Inflammatory macrophage (primary cell): ENCODE measurements at regions not wholly inside any gene's neighbourhood (a gene's known extent, or its start where the extent isn't known, plus 50 kb on each side); places are given as distances from the start of the nearest gene placed in this dataset.
A peak's percentile ranks its signal among the peaks of the same experiment; 100 is the strongest.

Experiments used
- DNase-seq, 2 donors: peaks; one replicate each; pipeline ENCODE4 v3.0.0-alpha.2; 2020 to 2022

DNA sequence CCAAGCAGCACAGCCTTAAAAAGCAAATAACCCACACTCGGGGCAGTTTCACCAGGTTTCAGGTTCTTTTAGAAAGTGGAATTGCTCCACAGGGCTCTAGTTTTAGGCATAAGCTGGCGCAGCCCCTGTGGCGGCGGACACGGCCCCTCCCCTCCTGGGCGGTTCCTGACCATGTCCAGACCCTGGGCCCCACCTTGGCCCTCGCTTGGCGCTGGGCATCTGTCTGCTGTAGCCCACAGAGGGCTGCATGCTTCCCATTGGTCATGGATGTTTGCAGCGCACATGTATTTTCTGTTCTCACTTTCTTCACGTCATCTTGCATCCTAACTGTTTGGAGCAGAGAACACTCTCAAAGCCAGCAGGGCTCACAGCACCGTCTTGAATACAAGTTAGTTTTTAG, 244.3 kb downstream of the BRD1 start:
- DNase-seq = no peak

DNA sequence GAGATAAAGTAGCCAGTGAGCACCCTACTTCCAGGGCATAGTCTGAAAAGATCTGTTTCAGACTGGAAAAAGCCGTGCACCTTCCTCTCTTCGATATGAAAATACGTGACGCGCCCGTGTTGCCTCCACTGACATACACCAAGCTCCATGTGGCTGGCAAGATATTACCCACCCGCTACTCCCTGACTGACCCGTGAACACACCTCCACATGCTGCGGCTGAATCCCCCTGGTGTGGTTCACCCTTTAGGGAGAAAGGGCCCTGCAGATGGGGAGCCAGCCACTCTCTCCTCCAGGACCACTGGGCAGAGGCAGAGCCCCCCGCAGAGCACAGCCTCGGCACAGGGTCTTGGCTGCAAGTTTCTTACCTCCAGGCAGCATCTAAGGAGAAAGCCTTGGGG, 245.0 kb downstream of the BRD1 start:
- no peak for DNase-seq

DNA sequence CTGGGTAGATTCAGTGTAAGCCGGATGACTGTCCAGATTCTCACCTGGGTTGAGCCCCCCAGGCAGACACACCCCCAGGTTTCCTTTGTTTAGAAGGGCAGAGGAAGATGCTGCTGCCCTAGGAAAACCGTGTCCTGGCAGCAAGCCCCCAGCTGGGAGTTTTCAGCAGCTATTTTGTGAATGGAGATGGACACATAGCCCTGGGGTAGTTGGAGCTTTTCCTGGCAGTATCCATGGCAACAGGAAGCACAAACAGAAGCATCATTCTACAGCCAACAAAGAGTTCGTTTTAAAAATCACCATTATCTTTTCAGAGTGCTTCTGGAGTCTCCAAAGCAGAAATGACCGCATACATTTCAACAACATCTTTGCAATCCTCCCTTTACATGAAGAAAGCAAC, 245.5 kb downstream of the BRD1 start:
- DNase-seq = no peak

DNA sequence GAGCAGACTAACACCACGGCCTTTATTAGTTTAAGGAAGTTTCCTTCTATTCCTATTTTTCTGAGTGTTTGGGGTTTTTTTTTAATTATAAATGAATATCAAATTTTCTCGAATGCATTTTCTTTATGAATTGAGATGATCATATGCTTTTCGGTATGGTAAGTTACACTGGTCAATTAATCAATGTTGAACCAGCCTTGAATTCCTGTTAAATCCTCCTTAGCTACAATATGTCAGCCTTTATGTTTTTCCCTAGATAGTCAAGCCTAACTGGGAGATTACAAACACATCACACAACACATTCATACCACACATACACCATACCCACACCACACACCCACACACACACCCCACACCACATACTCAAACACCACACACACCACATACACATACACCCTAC, 247.6 kb downstream of the BRD1 start:
- DNase-seq = no peak

DNA sequence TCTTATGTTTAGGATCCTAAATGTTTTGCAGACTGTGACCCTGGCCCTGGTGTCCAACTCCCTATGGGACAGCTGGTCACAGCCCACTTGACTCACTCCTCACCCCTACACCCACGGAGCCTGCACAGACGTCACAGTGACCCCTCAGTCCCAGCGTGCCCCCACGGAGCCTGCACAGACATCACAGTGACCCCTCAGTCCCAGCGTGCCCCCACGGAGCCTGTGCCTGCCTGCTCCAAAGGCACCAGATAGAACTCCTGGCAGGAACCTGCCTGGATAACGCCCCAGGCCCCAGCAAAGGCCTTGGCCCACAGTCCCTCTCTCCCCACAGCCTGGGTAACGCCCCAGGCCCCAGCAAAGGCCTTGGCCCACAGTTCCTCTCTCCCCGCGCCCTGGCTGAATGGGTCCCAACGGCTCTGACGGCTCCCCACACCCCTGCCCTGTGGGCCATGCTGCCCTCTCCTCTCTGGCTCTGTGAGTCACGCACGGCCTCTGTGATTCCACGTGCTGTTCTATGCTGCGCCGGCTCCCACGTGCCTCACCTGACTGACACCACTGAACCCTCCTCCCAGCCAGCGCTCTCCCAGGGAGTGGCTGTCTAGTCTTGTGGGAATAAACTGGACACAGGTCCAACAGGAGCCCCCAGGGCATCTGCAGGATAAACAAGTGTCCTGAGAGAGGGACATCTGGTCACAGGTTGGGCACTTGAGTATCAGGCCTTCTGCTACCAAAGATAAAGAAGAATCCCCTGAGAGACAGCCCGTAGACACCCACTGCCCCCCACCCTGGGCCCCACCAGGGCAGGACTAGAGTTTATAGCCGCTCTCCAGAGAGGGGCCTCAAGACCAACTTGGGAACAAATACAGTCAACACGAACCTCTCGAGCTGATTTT, 250.3 kb downstream of the BRD1 start:
- DNase-seq = no peak

DNA sequence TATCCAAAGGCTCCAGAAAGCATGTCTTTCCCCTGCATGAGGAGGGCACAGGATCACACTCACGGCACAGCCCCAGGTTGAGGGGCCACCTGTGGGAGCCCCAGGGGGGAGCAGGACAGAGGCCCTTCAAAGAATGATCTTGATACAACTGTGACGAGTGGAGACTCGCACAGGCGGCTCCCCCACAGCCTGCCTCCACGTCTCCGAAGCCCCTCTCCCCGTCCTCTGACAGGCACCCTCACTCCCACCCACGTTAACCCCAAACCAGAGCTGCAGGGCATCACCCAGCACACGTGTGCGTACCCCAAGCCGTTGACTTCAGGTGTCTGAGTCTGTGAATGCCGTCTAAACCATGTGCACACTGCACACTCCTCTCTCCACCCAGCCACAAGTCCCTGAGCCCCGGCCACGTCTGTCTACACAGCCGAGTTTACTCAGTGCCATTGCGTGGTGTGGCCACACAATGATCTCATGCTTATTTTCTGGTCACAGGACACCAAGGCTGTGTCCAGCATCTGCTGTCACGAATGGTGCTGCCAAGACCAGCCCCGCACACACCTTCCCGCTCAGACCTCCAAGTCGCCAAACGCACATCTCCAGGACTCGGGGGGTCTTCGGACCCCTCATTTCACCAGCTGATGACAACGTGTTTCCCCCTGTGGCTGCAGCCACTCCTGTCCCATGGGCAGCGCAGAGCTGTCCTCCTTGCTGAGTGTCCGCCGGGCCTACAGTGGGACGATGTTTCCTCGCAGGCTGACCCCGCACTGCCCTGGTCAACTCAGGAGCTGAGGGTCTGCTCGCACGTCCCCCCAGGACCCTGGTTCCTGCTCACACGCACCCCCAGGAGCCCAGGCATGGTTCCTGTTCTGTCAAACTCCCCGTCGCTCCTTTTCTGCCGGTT, 251.2 kb downstream of the BRD1 start:
- DNase-seq = peak in 1 of 2 donors; percentile 20

DNA sequence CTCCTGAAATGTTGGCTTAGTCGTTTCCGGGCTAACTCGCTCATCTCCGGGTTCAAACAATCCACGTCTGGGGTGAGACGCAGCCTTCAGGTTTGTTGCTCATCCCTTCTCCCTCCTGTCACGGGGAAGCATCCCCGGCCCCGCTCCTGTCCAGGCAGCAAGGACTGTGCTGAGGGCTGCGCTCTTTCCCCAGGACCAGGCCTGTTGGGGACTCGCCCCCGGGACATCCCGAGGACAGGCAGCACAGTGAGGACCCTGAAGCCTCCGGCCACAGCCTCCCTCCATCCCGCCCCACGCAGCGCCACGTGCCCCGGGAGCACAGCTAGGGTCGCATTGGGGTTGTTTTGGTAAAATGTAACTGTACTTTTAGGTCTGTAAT, 252.0 kb downstream of the BRD1 start:
- DNase-seq = no peak

DNA sequence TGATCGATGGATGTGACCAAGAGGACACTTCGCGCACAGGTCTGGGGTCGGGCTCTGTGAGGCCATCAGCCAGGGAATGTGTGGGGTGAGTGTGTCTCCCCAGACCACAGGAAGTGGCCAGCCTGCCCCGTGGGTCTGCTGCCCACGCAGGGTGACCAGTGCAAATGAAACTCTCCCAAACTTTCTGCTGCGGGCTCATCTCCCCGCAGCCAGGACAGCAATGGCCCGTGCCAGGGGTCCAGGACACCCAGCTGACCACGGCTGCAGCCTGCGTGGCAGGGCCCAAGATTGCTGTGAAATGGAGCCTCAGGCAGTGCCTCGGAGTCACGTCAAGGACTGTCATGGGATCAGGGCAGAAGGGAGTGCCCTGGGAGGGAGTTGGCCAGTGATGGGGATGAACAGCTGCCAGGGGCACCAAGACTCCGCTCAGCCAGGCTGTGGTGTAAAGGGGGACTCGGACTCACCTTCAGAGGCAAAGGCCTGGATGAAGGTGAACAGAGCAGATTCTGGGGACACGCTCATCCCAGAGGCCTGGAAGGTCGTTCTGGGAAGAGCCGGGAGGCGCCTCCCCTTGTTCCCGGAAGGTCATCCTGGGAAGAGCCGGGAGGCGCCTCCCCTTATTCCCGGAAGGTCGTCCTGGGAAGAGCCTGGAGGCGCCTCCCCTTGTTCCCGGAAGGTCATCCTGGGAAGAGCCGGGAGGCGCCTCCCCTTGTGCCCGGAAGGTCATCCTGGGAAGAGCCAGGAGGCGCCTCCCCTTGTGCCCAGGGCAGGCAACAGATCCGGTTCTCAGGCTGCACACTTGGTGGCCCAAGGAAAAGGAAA, 252.6 kb downstream of the BRD1 start:
- DNase-seq = peak in 1 of 2 donors; percentile 49

DNA sequence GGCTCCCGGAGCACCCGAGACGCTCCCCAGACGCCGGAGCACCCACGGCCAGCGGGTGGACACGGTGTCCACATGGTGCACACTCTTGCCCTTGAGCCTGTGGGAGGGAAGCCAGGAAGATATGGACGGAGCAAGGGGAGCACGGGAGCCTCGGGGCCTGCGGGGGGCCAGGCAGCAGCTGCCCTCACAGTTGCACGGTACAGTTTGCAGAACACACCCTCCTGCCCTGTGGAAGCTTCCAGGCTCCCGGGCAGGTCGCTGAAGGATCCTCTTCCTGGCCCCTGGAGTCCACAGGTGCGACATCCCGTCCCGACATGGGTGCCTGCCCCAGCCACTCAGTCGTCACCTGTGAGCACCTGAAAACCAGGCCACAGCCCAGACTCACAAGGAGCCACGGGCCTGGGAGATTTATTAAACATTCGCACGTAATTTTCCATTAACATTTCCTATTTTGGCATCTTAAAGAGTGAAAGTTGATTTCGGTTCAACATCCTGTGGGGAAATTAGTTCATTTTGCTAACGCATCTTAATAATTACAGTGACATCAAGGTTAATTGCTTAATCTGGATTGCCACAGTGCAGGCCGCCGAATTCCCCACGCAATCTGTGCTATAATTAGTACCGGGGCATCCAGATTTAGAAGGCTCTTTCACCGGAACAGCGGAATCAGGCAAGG, 253.3 kb downstream of the BRD1 start:
- peak in 1 of 2 donors; percentile 47 for DNase-seq

DNA sequence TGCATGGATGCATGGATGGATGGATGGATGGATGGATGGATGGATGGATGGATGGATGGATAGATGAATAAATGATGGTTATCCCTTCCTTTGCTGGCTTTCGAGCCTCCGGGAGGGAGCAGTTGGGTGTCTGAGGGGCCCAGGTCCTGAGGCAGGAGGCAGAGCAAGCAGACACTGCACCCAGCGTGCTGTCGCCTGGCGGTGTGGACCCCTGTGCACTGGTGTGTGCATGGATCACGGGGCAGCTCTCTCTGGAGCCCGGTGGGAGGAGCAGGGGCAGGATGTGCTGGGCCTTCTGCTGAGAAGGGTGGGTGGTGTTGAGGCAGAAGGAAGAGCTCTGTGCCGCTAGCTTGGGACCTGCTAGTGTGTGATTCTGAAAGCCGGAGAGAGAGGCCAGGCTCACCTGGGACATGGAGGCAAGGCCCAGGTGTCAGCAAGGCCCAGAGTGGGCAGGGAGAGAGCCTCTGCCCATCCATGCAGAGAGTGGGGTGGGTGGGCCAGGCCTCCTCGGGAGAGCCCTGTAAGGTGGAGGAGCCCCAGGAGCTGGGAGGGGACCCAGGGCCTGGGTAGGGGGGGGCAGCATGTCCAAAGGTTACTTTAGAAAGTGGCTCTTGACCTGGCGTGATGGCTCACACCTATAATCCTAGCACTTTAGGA, 254.4 kb downstream of the BRD1 start:
- no peak for DNase-seq

DNA sequence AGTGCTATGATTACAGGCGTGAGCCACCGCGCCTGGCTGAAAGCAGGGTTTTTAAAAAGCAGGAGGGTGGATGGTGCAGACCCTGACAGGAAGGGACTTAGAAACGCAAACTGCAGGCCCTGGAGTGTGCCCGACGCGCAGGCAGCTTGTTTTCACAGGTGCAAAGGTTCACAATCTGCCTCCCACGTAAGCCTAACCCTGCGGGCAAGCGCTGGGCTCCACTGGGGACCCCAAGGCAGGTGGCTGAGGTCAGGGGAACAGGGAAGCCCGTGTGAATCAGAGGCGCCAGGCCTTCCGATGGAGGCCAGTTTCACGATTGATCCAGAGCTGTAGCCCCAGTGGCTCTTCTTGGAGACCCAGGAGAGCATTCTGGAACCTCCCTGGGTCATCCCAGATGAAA, 256.3 kb downstream of the BRD1 start:
- no peak for DNase-seq

DNA sequence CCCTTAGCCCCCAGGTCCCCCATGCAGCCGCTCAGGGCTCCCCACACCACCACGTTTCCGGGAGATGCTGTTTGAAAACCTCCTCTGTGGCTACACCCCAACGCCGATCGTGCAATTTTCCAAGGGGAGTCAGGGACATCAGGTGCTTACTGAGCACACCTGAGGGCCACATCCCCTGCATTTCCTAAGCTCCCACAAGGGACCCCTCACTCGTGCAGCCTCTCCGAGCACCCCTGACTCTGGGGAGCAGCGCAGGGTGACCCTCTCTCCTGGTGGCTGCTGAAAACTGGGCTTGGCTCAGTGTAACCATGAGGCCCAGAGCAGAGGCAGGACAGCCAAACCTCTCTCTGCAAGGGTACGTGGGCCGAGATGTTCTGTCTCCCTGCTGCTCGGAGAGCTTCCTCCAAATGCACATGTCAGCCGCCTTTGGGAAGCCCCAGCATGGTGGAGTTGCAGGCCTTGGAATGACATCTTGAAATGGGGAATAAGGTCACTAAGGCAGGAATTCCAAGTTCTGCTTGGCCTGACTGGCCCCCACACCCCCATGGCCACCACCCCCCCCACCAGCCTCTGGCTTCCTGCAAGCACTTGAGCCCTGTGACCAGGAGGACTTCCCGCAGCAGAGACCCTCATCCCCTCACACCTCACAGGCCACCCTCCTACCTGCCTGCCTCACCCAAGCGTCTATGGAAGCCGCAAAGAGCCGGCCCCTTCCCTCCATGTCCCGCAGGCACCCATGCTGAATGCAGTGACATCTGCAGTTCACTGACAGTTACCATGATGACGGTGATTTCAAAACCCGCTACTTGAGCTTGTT, 257.4 kb downstream of the BRD1 start:
- DNase-seq = no peak

DNA sequence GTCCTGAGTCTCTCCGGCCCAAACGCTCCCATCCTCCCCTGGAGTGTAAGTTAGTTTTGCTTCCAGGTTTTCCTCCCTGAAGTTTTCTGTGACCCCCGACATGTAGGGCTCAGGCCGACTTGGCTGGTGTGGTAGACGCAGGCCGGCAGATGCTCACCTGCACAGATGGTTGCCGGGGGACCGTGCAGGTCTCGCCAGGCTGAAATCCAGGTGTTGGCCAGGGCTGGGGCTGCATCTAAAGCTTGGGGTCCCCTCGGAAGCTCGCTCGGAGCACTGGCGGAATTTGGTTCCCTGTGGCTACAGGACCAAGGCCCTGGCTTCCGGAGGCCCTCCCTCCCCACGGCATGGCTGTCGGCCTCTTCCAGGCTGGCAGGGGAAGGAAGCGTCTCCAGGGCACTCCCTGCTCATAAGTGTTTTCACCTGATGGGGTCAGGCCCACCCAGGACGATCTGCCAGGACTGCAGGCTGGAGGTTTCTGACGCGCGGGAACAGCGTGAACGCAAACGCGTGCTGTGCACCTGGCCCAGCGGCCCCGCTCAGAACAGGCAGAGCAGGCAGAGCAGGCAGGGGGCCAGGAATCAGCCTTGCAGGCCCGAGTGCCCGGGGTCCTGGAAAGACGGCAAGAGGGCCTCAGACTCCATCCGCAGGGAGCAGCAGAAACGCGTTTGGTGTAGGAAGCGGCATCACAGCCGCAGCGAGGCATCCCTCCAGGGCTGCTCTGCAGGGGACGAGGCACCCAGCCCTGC, 258.2 kb downstream of the BRD1 start:
- no peak for DNase-seq

DNA sequence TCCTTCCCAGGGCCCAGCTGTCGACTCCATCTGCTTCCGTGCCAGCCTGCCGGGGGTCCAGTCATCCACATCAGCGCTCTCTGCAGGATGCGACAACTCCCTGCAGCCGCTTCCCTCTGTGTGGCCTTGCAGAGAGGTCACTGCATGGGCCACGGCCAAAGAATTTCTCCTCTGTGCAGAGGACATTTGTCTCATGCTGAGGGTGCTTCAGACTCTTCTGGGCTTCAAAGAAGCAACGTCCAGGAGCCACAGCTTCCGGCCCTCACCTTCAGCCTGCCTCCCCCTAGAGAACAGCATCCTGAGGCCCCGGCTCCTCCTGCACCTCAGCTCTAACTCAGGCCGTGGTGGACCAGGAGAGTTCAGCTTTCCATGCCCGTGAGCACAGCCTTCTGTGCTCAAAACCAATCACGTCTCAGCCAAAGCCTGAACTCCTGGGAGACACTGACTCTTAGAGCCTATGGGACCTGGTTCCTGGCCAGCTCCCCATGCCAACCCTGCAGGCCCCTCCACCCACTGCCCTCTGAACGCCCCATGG, 258.9 kb downstream of the BRD1 start:
- no peak for DNase-seq

DNA sequence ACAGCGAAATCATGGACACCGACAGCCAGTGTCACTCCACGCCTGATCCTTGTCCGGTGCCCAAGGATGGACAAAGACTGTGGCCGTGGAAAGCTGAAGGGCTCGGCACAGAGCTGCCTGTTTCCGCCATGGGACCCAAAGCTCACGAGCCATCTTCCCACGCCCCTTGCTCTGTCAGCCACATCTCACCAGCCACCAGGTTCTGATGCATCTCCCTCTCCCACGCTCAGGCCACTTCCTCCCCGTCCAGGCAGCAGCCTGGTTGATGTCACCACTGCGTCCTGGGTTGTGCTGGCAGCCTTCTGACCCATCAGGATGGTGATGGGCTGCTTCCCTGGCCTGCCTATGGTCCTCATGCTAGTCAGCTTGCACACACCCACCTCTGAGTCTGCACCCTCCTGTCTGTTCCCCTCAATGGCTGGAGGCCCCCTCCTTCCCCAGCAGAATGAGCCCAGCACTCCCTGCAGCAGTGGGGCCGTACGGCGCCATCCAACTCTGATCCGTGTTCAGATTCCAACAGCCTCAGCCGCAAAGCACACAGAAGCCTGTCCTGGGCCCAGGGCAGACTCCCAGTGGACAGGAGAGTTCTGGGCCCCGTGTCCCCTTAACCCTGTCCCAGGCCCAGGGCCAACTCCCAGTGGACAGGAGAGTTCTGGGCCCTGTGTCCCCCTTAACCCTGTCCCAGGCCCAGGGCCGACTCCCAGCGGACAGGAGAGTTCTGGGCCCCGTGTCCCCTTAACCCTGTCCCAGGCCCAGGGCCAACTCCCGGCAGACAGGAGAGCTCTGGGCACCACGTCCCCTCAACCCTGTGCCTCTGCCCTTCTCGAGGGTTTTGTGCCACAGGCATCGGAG, 259.5 kb downstream of the BRD1 start:
- peak; percentile 50 to 71 for DNase-seq

DNA sequence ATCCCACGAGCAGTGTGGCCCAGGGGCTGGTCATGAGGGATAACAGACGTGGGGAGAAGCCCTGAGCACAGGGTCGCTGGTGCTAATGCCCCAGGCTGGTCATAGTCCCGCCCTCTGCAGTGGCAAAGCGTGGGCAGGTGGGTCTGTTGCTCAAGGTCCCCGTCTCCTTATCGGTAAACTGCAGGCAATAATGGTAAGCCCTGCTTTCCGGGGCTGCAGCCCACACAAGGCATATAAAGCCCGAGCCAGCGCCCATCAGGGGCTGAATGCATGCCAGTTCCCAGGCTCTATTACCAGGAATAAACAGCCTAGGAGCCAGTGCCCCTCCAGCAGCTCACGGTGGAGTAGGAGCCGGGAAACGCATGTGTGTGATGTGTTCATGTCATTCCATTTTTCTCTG, 261.0 kb downstream of the BRD1 start:
- DNase-seq = no peak

DNA sequence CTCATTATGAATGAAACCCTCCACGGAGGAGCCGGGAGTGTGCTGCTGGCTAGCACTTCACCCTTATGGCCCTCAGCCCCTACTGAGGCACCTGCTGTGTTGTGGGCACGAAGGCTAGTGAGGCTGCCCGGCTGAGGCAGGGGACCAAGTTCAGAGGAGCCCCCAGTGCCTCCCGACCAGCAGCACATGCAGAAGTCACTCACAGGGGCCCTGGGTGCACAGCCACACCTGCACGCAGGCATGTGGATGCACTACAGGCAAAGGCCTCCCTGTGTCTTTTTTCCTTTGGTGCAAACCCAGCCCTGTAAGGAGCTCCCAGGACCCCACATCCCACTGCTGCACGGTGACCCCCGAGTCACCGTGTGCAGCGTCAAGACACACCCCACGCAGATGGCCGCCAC, 261.5 kb downstream of the BRD1 start:
- DNase-seq = no peak

DNA sequence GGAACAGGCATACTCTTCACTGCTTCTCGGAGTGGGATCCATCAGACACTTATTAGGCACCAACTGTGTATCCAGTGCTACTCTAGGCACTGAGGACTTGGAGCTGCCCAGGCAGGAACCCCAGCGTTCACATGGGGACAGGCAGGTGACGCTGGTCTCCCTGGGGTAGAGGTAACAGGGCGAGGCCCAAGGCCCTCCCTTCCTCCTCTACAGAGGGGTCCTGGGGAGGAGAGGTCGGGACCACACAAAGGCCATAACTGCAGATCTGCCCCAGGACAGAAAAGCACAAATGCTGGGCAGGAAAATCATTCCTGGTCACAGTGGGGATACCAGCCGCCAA, 262.2 kb downstream of the BRD1 start:
- DNase-seq = no peak
